Fibroblast of skin of right biceps (primary cell): ENCODE measurements at regions not wholly inside any gene's neighbourhood (a gene's known extent, or its start where the extent isn't known, plus 50 kb on each side); places are given as distances from the start of the nearest gene placed in this dataset.
"Not testable (repeated sequence)": the region's sequence is repeated elsewhere in the genome, so short reads cannot be mapped to it uniquely, and the experiment has no call there.

ENCODE experiments used
- DNase-seq: peaks from one replicate; pipeline ENCODE4 v3.0.0-alpha.2; 2013

DNA sequence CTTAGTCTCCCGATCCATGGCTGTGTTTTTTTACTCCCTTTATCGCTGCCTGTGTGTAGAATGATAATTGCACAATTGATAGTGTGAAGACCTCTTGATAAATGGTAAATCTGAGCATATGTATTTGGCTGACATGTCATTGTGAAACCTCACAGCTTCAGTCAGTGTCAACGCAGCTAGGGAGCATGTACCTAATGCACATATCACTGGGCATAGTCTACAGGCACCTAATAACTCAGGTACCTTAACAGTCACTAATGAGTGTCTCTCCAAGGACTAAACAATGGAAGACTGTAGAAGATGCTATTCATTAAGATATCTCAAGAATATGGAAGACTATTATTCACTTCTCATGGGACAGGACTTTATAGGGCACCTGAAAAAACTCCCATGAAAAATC lies 101.0 kb upstream of the PTPN20 start:
- not testable (repeated sequence) for DNase-seq

DNA sequence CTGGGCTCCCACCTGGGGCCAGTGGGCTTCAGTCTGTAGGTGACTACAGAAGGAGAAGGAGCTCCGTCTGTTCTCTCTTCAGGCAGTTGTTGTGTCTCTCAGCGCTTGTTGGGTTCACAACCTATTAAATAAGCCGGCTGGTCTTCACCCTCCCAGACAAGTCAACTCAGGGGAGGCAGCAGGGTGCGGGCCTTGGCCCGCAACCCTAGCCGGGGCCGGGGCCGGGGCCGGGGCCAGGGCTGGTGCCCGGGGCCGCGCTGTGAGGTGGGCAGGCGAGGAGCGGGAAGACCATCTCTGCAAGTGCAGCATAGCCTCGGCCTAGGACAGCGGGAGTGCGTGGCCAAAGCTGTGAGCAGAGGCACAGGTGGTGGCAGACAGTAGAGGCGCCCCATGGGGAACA lies 95.1 kb upstream of the PTPN20 start:
- not testable (repeated sequence) for DNase-seq

DNA sequence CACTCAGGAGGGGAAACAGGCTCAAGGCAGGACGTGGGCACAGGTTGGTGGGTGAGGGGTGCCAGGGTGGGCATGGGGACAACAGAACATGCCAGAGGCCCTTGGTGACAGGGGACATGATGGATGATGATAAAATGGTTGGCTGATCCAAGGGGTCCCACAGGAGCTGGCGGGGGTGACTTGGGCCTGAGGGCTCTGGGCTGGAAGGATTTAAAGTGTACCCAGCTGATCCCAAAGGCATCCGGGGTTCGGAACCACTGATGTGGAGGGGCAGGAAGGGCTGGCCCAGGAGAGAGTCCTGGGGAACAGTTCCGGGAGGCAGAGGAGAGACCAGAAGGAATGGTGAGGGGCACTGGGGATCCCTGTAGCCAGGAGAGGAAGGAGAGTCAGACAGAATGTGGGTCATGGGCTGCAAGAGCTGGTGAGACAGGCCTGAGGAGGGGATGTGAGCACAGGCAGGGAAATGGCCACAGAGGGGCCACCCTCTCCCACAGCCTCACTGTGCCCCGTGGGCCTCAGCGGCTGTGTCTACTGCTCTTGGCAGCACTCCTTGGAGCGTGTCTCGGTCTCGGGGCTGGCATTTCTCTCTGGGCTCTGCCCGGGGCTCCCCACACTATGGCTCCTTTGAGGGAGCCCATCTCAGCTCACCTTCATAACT lies 70.7 kb upstream of the PTPN20 start:
- not testable (repeated sequence) for DNase-seq

DNA sequence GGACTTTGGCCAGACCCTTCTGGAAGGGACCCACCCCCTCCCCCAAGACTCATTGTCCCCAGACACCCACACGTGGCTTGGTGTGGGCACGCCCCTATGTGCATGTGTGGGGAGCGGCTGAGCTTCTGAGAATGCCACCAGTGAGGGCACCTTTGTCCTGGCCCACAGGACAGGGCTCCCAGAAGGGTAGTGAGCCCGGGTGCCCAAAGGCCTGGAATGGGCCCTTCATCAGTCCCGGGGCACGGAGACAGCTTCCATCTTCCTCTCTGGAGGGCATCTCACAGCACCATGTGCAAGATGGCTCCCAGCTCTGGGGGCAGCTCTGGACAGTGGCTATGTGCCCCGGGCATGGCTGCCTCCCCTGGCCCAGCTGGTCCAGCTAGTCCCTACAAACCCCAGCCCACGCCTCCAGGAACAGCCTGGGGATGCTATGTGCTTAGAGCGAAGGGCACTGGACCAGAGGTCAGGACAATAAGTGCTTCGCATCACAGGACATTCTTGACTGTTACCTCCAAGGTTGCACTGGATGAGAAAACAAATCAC lies 70.1 kb upstream of the PTPN20 start:
- DNase-seq, result not testable (repeated sequence)

DNA sequence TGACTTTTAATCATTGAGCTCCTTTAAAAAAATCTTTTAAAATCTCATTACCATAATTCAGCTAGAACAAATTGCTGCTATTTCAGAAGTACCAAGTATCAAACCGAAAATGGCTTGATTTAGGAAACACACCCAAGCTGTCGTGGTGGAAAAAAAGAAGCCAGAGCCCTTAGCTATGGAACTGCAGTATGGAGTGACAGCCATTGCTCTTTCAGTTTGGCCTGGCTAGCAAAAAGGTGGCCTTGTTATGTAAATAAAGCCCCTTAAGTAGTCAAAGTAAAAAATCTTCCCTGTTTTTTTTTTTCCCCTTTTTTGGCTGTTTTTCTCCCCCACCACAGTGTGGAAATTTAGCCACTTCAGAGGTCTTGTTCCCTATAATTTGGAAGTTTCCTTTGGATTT lies 66.0 kb upstream of the PTPN20 start:
- DNase-seq, result not testable (repeated sequence)

DNA sequence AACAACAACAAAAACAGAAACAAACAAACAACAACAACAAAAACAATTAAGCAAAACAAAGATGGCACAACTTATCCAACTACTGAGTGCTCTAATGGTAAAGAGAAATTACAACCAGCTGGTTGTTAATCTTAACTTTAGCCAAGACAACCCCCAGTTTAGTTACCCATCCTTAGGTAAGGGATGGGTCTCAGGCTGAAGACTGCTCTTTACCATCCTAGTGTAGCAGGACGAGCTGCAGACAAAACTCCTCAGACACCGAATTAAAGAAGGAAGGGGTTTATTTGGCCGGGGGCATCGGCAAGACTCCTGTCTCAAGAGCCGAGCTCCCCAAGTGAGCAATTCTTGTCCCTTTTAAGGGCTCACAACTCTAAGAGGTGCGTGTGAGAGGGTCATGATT lies 65.6 kb upstream of the PTPN20 start:
- DNase-seq, result not testable (repeated sequence)

DNA sequence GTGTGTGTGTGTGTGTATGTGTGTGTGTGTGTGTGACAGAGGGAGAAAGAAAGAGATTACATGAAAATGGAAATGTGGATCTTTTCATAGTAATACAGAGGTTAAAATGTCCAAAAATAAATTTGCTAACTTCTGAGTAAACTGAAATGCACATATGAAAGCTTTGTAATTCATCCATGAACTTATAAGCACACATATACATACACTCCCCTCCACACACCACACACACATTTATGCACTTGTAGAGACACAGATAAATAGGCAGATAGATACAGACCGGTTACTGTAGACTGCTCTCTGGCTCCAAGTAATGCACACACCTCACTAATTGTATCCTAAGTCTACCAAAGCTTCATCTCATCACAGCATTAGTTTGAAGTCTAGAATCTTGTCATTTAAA lies 50.5 kb upstream of the PTPN20 start:
- DNase-seq, result not testable (repeated sequence)
